H1 (cell line): ENCODE measurements at regions not wholly inside any gene's neighbourhood (a gene's known extent, or its start where the extent isn't known, plus 50 kb on each side); places are given as distances from the start of the nearest gene placed in this dataset.
A peak's percentile ranks its signal among the peaks of the same experiment; 100 is the strongest.

Source experiments
- CTCF ChIA-PET: fragments of 300-600 bp; sonication (Branson Sonifier 250); formaldehyde crosslinking; loops from one replicate; lab custom pipeline; 2021; ENCODE audit not compliant: partially characterized antibody; lab: Charles Lee
- POLR2A ChIA-PET: fragments of 300-600 bp; sonication (Branson Sonifier 250); formaldehyde crosslinking; loops from one replicate; lab custom pipeline; 2021; ENCODE audit warnings: inconsistent platforms; ENCODE audit not compliant: partially characterized antibody; lab: Charles Lee
- DNase-seq, 2 experiments: peaks; one replicate each; pipeline versions ENCODE4 v3.0.0 to v3.0.0-alpha.2; 2010 to 2022; ENCODE audit warnings: low spot score in 2 of 2, low read depth in 1 of 2, mixed read lengths in 1 of 2
- FAIRE-seq: peaks from 2 replicates; lab custom pipeline; 2011; peaks lifted over from hg19 to GRCh38; lab: Jason Lieb, UNC
- H2AFZ ChIP-seq: 2 replicates; pipeline ENCODE4 v1.8.1; 2012; ENCODE audit warnings: low read length, inconsistent platforms
- H2AK5ac ChIP-seq: 2 replicates; pipeline ENCODE4 v1.6.1; 2013; ENCODE audit warnings: low read depth, low read length
- H2BK120ac ChIP-seq: replicated peaks from 2 replicates; pipeline ENCODE3; 2013; ENCODE audit warnings: low read depth, low read length, inconsistent platforms
- H2BK12ac ChIP-seq: 2 replicates; pipeline ENCODE4 v1.6.1; 2013; ENCODE audit warnings: low read depth, low read length
- H2BK15ac ChIP-seq: 2 replicates; pipeline ENCODE4 v1.6.1; 2013; ENCODE audit warnings: low read length
- H2BK20ac ChIP-seq: 2 replicates; pipeline ENCODE4 v1.6.1; 2013; ENCODE audit warnings: low read length
- H2BK5ac ChIP-seq: 2 replicates; pipeline ENCODE4 v1.6.1; 2013; ENCODE audit warnings: low read depth, low read length
- H3K14ac ChIP-seq: 2 replicates; pipeline ENCODE4 v1.6.1; 2013; ENCODE audit warnings: inconsistent platforms; ENCODE audit not compliant: insufficient read length
- H3K18ac ChIP-seq: 2 replicates; pipeline ENCODE4 v1.6.1; 2013; ENCODE audit warnings: low read length; ENCODE audit errors: extremely low read depth
- H3K23ac ChIP-seq: 2 replicates; pipeline ENCODE4 v1.6.1; 2013; ENCODE audit warnings: inconsistent platforms; ENCODE audit not compliant: insufficient read length
- H3K23me2 ChIP-seq: 2 replicates; pipeline ENCODE4 v1.6.1; 2013; ENCODE audit warnings: low read depth, low read length
- H3K27ac ChIP-seq: 2 replicates; pipeline ENCODE4 v1.6.1; 2011; ENCODE audit warnings: low read depth, low read length, inconsistent platforms
- H3K27me3 ChIP-seq, 4 experiments: replicated peaks in 1 of 4; 1 replicate in 1 of 4; 2 replicates in 3 of 4; pipeline versions ENCODE4 v1.6.1 to v1.8.1; 2011 to 2013; ENCODE audit warnings: low read length in 3 of 4, mild to moderate bottlenecking in 3 of 4, inconsistent platforms in 2 of 4, mixed read lengths in 2 of 4, moderate library complexity in 1 of 4; ENCODE audit not compliant: control insufficient read depth in 3 of 4, insufficient read depth in 3 of 4; ENCODE audit errors: extremely low read depth in 1 of 4
- H3K36me3 ChIP-seq, 4 experiments: 2 replicates each; pipeline versions ENCODE4 v1.6.1 to v1.8.1; 2011 to 2013; ENCODE audit warnings: mild to moderate bottlenecking in 4 of 4, low read length in 3 of 4, moderate library complexity in 2 of 4, control low read depth in 1 of 4, inconsistent platforms in 1 of 4; ENCODE audit not compliant: insufficient read depth in 4 of 4, control insufficient read depth in 2 of 4
- H3K4ac ChIP-seq: replicated peaks from 2 replicates; pipeline ENCODE3; 2013; ENCODE audit warnings: low read length, low read depth, mixed read lengths, inconsistent platforms; ENCODE audit not compliant: insufficient read length
- H3K4me1 ChIP-seq, 4 experiments: replicated peaks in 1 of 4; 1 replicate in 1 of 4; 2 replicates in 3 of 4; pipeline versions ENCODE4 v1.6.1 to v1.8.1; 2011 to 2013; ENCODE audit warnings: low read length in 3 of 4, inconsistent platforms in 2 of 4, mixed read lengths in 1 of 4; ENCODE audit not compliant: insufficient read depth in 4 of 4, control insufficient read depth in 3 of 4
- H3K4me2 ChIP-seq, 2 experiments: 2 replicates each; pipeline versions ENCODE4 v1.6.1 to v1.8.1; 2011 to 2013; ENCODE audit warnings: low read depth in 2 of 2, low read length in 2 of 2, control low read depth in 1 of 2, inconsistent platforms in 1 of 2, mild to moderate bottlenecking in 1 of 2; ENCODE audit not compliant: insufficient read depth in 1 of 2
- H3K4me3 ChIP-seq, 4 experiments: fragments of 200-600, 300-600 bp in 1 of 4; sonication (generic), shearing (Covaris generic), sonication (Bioruptor Twin) in 1 of 4; 2 replicates each; pipeline versions ENCODE4 v1.5.1 to v1.8.1; 2011 to 2016; ENCODE audit warnings: low read length in 4 of 4, low read depth in 3 of 4, control low read depth in 2 of 4, inconsistent platforms in 2 of 4, mild to moderate bottlenecking in 2 of 4, mixed read lengths in 1 of 4, moderate library complexity in 1 of 4; ENCODE audit not compliant: insufficient read depth in 2 of 4; ENCODE audit errors: extremely low read depth in 1 of 4
- H3K56ac ChIP-seq: replicated peaks from 2 replicates; pipeline ENCODE3; 2013; ENCODE audit warnings: low read depth, mild to moderate bottlenecking, mixed read lengths, low read length, inconsistent platforms; ENCODE audit not compliant: insufficient read length
- H3K79me1 ChIP-seq: 2 replicates; pipeline ENCODE4 v1.6.1; 2013; ENCODE audit warnings: low read depth, low read length, control low read depth
- H3K79me2 ChIP-seq, 2 experiments: 2 replicates each; pipeline versions ENCODE4 v1.6.1 to v1.8.1; 2012 to 2013; ENCODE audit warnings: low read length in 2 of 2, mild to moderate bottlenecking in 2 of 2, inconsistent platforms in 1 of 2; ENCODE audit not compliant: insufficient read depth in 2 of 2, control insufficient read depth in 1 of 2
- H3K9ac ChIP-seq, 4 experiments: replicated peaks in 1 of 4; 1 replicate in 1 of 4; 2 replicates in 3 of 4; pipeline versions ENCODE4 v1.6.1 to v1.8.1; 2011 to 2013; ENCODE audit warnings: low read depth in 3 of 4, low read length in 3 of 4, control low read depth in 2 of 4, mild to moderate bottlenecking in 2 of 4, moderate library complexity in 2 of 4, inconsistent platforms in 1 of 4; ENCODE audit errors: extremely low read depth in 1 of 4
- H3K9me3 ChIP-seq, 2 experiments: 2 replicates each; pipeline versions ENCODE4 v1.6.1 to v1.8.1; 2012 to 2013; ENCODE audit warnings: mild to moderate bottlenecking in 2 of 2, moderate library complexity in 2 of 2, control low read depth in 1 of 2, inconsistent platforms in 1 of 2, low read depth in 1 of 2, low read length in 1 of 2, mixed read lengths in 1 of 2; ENCODE audit not compliant: insufficient read depth in 2 of 2
- H4K20me1 ChIP-seq, 2 experiments: replicated peaks in 1 of 2; 2 replicates each; pipeline versions ENCODE3 to v1.8.1; 2011 to 2013; ENCODE audit warnings: inconsistent platforms in 2 of 2, low read length in 2 of 2, mild to moderate bottlenecking in 1 of 2; ENCODE audit not compliant: insufficient read depth in 2 of 2, control insufficient read depth in 1 of 2
- H4K5ac ChIP-seq: 2 replicates; pipeline ENCODE4 v1.6.1; 2013; ENCODE audit warnings: low read length, low read depth, mixed read lengths, inconsistent platforms; ENCODE audit not compliant: insufficient read length
- H4K8ac ChIP-seq: 2 replicates; pipeline ENCODE4 v1.8.0; 2013; ENCODE audit warnings: mild to moderate bottlenecking, moderate library complexity, low read length, inconsistent platforms; ENCODE audit not compliant: insufficient read depth; ENCODE audit errors: extremely low read depth
- H4K91ac ChIP-seq: replicated peaks from 2 replicates; pipeline ENCODE3; 2013; ENCODE audit warnings: low read length, mixed read lengths, inconsistent platforms; ENCODE audit not compliant: insufficient read length
- BRCA1 ChIP-seq: IDR thresholded peaks from 2 replicates; pipeline ENCODE4 v1.6.1; 2012; ENCODE audit warnings: low read depth, low read length, improper control_type of control experiment
- CEBPB ChIP-seq: IDR thresholded peaks from 2 replicates; pipeline ENCODE4 v1.6.1; 2012; ENCODE audit warnings: low read depth, low read length
- CTBP2 ChIP-seq: IDR thresholded peaks from 2 replicates; pipeline ENCODE4 v1.7.0; 2011; ENCODE audit warnings: borderline replicate concordance, mild to moderate bottlenecking, moderate library complexity, mixed read lengths, low read length; ENCODE audit not compliant: insufficient read depth, insufficient read length
- NANOG ChIP-seq: IDR thresholded peaks from 2 replicates; pipeline ENCODE4 v1.6.1; 2011; ENCODE audit warnings: low read length, low read depth, mild to moderate bottlenecking, inconsistent platforms; ENCODE audit not compliant: insufficient read depth, poor library complexity, severe bottlenecking
- WGBS, 2 experiments: shearing (Covaris generic) in 1 of 2; methylation state at CpG; one replicate each; pipeline versions ENCODE4 v1.1.6 to v1.1.7; 2013 to 2015; ENCODE audit warnings: low lambda C conversion rate in 2 of 2, mixed read lengths in 2 of 2, inconsistent platforms in 1 of 2, low coverage in 1 of 2, missing lambda C conversion rate in 1 of 2; ENCODE audit not compliant: insufficient replicate concordance in 2 of 2, insufficient coverage in 1 of 2, insufficient read length in 1 of 2; ENCODE audit errors: extremely low coverage in 1 of 2, missing lambda C conversion rate in 1 of 2; 5-methylcytosine and 5-hydroxymethylcytosine counted together

- no peak overlapping the region for H2AK5ac ChIP-seq
- DNase-seq = no peak
- no peak overlapping the region for H3K18ac ChIP-seq
- ChIA-PET POLR2A (interaction anchor here (1.1 to 1.3 kb wide), 2 partner anchors 30 to 76 kb away, joined by 3 to 4 read pairs; no protein-coding TSS in a partner anchor), CTCF (interaction anchor here (0.9 to 2.2 kb wide), 8 partner anchors 9 to 70 kb away, joined by 3 to 8 read pairs (median 5); no protein-coding TSS in a partner anchor)
- no peak overlapping the region for H4K8ac ChIP-seq
- no peaks in the 10 kb centered on the region for H3K79me2 ChIP-seq
- peaks cover 2 to 6% of the 10 kb centered on the region in 2 experiments for H4K20me1 ChIP-seq
- H4K91ac ChIP-seq = no peak overlapping the region
- H2AFZ ChIP-seq = no peak overlapping the region
- no peaks in the 10 kb centered on the region for H3K9me3 ChIP-seq
- H3K27ac ChIP-seq = no peak overlapping the region; the same call in 1 of the 2 replicates
- no peak overlapping the region for H3K14ac ChIP-seq
- peaks cover 0 to 8% (median 4%) of the 10 kb centered on the region in 4 experiments; a peak in 3 of 7 replicates for H3K4me1 ChIP-seq
- H4K5ac ChIP-seq = no peak overlapping the region
- H3K23ac ChIP-seq = no peak overlapping the region
- H3K36me3 ChIP-seq = no peaks in the 10 kb centered on the region; a peak in 1 of 8 replicates
- no peak overlapping the region for H3K4me2 ChIP-seq
- no peak overlapping the region for H3K9ac ChIP-seq
- TF ChIP-seq CTBP2 (no peak), CEBPB (no peak), NANOG (no peak), BRCA1 (no peak)
- TF ChIP-seq, all 59 proteins: peak for 0
- FAIRE-seq = no peak
- Histone ChIP-seq H3K4ac (no peak overlapping the region), H3K79me1 (no peaks in the 10 kb centered on the region), H3K23me2 (no peaks in the 10 kb centered on the region), H2BK120ac (no peak overlapping the region), H2BK5ac (peak overlapping the region; percentile 4), H3K56ac (no peak overlapping the region), H2BK20ac (no peak overlapping the region), H3K27me3 (no peaks in the 10 kb centered on the region), H3K4me3 (no peak overlapping the region), H2BK15ac (no peak overlapping the region), H2BK12ac (no peak overlapping the region)
- 88% methylated on average over 34 of the region's 34 CpGs; no CpG with 5 or more reads in 1 of the 2 experiments for WGBS, 2 experiments
These were observed 154.1 kb downstream of the CTTN start for GRCh38 chr11:70552167-70553150.
